Inferior parietal cortex (tissue), 1 donor: ENCODE measurements at regions not wholly inside any gene's neighbourhood (a gene's known extent, or its start where the extent isn't known, plus 50 kb on each side); places are given as distances from the start of the nearest gene placed in this dataset.

Source experiments
- DNase-seq: peaks from one replicate; pipeline ENCODE4 v3.0.0-alpha.2; 2016; ENCODE audit errors: extremely low spot score

DNA sequence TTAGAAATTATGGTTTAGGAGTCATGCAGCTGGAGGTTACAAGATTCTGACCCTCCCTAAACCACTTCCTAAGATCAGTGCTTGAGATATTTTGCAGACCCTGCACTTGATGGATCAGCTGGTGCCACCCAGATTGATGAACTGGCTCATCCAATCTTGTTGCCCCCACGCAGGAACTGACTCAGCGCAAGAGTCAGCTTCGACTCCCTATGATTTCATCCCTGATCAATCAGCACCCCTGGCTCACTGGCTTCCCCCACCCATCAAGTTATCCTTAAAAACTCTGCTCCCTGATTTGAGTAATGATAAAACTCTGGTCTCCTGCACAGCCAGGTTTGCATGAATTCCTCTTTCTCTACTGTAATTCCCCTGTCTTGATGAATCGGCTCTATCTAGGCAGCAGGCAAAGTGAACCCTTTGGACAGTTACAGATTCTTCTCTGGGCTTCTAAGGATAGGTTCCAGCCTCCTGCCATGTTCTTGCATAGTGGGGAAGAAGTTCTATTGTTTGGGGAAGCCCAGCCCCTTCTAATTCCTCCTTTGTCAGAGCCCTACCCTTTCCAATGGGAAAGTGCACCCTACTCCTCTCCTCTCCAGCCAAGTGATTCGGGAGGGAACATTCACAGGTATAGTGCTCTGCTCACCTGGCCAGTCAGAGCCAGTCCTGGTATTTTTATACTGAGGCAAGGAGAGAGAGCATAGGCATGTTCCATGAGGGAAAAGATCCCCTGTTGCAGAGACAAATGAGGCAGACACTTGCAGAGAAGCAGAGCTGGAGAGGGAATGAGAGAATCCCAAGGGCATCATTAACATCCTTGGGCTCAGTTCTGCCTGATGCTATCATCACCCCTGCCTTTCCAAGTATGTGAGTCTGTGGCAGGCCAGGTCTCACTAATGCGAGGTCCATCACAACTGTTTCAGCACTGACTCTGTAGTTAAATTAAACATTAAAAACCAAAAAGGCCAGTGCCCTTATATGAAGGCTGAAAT lies 224.4 kb upstream of the GALNT17 start:
- no peak for DNase-seq

DNA sequence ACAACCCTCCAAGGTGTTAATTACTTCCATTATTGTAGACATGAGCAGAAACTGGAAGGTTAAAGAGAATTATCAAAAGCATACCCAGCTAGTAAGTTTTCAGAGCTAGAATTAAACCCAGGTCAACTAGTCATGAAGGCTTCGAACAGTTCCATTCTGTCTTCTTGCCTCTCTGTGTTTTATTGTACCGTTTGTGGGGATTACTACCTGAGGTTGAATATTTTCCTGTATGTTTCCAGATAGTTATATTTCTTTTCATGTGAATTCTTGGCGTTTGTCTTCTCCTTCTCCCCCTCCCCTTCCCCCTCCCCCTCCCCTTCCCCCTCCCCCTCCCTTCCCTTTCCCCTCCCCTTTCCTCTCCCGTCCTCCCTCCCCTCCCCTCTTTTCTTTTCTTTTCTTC lies 218.0 kb upstream of the GALNT17 start:
- DNase-seq: no peak

DNA sequence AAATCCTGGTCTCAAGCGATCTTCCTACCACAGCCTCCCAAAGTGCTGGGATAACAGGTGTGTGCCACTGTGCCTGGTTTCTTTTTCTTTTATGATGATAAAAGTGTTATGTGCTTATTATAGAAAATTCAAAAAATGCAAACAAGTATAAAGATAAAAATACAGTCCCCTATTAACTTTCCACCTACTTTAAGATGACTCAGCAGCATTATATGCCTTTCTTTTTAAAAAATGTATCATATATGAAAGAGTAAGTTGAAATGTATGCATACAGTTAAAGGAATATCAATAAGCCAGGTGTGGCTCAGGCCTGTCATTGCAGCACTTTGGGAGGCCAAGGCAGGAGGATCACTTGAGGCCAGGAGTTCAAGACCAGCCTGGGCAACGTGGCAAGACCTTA lies 216.9 kb upstream of the GALNT17 start:
- no peak for DNase-seq

DNA sequence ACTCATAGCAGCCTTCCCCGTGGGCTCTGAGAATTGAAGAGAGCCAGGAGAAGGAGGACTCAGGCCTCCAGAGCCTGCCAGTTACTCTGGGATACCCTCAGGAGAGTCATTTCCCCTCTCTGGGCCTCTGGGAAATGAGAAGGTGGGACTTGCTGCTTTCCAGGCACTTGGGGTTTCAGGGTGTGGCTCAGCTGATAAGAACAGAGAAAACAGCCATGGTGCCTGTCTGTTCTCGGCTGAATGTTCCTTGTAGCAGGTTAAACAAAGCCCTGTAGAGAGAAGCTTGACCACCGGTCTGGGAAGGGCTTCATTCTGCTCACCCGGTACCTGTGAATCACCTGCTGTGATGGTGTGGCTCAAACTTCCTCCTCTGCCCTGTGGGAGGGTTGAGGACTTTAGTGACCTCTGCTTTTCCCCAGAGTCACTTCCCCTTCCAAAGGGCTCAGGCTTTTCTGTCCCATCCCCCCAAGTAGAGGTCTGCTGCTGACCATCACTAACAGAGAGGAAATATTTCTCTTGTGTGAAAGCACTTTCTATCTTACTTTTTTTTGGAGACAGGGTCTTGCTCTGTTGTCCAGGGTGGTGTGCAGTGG lies 212.4 kb upstream of the GALNT17 start:
- no peak for DNase-seq

DNA sequence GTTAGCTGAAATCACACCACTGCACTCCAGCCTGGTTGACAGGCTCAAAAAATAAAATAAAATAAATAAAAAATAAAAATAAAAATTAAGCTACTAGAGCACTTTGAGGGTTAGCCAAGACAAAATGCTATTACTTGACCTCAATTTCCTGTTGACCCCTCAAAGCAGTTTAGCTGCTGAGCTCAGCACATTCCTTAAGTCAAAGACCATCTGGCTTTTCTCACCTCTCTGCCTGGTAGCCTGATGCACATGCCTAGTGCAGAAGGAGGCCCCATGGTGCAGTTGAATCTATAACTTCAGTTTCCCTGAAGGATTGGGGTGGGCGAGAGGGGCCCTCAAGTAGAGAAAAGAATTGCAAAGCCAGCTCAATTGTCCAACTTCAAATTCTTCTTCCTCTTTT lies 211.1 kb upstream of the GALNT17 start:
- no peak for DNase-seq

DNA sequence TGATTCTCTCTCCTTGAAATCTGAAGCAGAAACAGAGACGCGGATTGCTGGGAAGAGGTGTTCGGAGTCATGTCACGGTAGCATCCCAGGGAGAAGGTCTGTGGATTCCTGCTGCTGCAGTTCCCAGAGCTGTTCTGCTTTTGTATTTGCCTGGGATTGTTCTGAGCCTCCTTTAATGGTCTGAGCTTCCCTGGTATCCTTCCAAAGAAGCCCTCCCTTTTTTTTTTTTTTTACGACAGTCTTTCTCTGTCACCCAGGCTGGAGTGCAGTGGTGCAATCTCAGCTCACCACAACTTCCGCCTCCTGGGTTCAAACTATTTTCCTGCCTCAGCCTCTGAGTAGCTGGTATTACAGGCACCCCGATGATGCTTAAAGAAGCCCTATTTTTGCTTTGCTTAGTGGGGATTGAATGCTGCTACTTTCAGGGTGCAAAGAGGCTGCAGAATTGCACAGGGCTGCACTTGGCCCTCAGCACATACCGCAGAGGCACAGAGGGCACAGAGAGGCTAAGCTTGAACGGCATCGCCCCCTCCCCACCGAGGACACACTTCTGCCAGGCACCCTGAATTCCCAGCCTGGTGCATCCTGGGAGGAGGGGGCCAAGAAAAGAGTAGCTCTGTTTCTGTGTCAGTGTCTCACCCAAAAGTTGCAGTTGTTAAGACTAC lies 208.6 kb upstream of the GALNT17 start:
- no peak for DNase-seq

DNA sequence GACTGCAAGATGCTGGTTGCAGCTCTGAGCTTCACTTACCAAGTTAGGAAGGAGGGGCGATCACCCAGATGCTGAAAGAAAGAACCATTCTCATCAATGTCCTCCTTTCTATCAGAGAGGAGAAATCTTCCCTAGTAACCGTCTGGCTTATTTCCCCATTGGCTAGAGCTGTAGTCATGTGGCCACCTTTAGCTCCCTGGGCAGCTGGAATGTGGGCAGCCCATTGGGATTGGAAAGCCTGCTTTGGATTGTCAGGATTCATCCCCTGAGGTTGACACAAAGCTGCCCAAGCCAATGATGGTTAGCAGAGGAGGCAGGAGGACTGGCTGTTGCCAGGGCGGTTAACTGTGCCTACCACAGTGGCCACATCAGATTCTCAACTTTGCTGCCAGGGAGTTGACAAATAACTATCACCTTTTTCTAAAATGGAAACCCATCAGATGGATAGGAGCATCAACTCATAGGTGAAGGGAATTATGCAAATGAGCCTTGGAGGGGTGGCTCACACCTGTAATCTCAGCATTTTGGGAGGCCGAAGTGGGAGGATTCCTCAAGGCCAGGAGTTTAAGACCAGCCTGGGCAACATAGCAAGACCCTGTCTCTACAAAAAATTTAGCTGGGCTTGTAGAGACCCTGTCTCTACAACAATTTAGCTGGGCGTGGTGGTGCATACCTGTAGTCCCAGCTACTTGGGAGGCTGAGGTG lies 206.4 kb upstream of the GALNT17 start:
- DNase-seq: no peak

DNA sequence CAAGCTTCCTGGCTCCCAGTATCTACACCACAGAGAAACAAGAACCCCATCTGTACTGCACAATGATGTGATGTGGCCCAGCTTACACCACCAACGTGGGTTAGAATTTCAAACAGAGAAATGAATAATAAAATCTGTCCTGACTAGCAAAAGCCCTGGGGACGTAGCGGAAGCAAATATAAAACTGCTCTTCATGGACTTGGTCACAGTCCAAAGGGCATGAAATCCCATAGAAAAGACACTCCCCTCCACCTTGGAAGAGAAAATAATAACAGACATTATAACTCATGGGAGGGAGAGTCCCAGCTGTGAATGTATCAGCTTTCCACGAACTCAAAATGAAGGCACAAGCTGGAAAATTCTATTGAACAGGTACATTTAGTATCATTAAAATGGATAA lies 205.3 kb upstream of the GALNT17 start:
- no peak for DNase-seq

DNA sequence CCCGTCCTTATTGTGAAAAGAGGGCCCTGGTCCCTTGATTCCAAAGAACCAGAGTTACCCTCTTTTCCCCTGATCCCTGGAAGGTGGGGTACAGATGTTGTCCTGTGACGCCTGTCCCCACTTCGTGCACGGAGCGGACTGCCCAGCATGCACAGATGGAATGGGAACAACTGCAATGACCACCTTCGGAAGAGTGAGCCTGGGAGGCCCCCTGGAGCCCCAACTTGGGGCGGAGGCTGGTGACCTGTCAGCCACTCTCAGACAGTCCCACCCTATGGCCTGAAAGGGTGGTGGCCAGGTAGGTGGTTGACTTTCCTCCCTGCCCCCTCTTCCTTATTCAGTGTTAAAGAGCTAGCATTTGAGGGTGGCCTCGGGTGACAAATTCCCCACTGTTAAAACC lies 196.6 kb upstream of the GALNT17 start:
- DNase-seq: no peak

DNA sequence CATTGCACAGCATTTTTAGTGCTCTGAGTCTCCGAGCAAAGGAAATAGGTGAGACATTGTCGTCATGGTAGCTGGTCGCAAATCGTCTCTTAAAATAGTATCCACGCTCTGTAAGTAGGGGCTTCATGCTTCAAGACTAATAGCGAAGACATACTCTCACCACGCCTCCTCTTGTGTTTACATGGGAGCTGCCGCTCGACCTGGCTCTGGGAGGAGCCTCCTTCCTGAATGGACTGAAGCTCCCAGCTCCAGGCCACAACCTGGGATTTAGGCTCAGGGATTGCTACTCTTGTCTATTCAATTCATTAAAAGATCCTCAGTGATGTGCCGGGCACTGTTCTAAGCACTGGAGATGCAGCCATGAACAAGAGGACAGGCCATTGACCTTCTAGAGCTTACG lies 196.1 kb upstream of the GALNT17 start:
- DNase-seq: no peak

DNA sequence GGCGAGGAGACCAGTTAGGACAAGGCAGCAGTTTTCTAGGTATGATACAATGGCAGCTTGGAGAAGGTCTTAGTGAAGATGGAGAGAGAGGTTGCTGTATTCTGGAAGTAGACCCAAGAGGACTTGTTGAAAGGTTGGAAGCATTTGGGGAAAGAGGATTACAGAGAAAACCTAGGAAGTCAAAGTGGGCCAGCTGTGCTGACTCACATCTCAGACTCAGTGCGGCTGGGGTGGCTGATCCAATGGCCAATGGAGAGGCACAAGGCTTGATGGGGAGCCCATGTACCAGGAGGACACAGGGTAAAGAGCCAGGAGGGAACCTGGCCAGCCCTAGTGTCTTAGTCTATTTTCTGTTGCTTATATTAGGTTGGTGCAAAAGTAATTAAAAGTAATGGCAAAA lies 194.5 kb upstream of the GALNT17 start:
- DNase-seq: no peak

DNA sequence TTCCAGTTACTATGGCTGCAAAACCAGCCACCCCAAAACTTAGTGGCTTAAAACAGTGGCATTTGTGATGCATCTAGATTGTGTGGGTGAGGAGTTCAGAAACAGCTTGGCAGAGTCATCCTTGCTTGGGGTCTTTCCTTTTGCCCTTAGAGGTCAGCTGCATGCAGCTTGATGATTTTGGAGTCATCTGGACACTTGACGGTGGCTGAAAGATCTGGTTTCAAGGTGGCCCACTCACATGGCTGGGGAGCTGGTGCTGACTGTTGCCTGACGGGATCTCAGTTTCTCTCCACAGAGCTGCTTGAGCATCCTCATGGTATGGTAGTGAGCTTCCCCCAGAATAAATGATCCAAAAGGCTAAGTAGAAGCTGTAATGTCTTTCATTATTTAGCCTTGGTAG lies 191.3 kb upstream of the GALNT17 start:
- DNase-seq: no peak

DNA sequence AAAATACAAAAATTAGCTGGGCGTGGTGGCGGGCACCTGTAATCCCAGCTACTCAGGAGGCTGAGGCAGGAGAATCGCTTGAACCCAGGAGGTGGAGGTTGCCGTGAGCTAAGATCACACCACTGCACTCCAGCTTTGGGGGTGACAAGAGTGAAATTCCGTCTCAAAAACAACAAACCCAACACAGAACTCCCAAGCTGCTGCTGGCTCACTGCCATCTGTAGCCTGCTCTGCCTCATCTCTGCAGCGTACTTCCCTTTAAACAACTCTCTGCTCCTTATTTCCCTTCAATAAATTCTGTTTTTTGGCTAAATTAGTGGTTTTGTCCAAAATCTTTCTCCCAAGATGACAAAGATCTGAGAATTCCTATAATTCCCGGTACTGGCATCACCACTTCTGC lies 189.2 kb upstream of the GALNT17 start:
- no peak for DNase-seq

DNA sequence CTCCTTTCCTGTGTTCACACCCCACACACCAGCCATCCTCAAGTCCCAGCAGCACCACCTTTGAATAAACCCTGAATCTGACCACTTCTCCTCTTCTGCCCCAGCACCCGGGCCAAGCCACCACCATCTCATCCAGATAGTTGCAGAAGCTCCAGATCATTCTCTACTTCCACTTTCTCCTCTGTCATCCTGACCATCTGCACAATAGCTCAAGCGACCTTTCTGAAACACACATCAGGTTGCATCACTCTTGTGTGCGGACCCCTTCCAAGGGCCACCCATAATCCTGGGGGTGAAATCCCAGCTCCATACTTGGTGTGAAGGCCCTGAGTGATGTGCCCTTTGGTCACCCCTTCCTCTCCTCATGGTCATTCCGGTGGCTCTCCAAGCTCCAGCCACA lies 187.4 kb upstream of the GALNT17 start:
- DNase-seq: no peak

DNA sequence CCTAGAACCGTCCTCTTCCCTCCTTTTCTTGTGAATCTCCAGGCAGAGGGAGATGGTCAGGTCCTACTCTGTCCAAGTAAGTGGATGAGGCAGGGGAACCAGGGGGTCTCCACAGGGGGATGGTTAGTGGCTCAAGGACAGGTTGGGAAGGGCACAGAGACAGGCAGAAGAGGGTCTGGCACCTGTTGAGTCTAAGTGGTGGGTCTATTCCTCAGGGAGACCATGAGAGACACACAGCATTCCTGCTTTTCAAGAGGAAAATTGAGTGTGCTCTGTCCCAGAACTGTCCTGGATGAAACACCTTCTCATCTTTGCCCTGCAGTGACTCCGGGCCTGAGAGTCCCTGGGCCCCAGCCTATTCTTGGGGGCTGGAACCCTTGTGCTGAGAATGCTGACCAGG lies 184.8 kb upstream of the GALNT17 start:
- no peak for DNase-seq

DNA sequence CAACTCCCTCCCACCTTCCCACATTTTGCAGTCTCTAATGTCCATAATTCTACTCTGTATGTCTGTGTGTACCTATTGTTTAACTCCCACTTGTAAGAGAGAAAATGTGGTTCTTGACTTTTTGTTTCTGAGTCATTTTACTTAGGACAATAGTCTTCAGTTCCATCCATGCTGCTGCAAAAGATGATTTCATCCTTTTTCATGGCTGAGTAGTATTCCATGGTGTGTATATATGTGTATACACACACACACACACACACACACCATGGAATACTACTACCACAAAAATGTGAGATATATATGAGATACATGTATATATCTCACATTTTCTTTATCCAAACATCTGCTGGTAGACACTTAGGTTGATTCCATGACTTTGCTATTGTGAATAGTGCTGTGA lies 182.1 kb upstream of the GALNT17 start:
- no peak for DNase-seq

DNA sequence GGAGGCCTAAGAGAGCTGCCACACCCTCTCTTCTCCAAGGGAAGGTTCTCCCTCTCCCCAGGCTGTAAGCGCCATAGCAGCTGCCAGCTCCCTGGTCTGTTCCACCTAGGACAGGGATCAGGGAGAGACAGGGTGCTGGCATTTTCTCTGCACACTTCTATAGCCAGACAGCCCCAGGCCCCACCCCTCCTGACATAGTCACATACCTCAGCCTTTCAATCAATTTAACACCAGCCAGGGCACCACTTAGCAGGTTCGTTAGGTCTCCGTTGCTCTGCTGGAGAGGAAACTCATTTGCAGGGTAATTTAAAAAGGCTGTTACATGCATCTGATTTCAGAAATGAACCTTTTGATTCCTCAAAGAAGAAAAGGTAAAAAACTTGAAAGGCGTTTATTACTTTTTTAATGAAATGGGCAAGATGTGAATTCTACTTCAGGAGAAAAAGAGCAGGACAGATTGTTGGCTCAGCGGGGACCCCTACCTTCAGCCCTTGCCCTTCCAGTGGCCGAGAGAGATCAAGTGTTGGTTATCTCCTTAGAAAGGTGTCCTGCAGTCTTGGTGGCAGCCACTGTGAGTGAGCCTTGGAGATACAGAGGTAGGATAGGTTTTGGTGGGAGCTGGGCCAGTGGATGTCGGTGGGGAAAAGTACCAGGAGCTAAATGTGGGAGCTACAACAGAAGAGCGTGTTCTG lies 180.5 kb upstream of the GALNT17 start:
- no peak for DNase-seq

DNA sequence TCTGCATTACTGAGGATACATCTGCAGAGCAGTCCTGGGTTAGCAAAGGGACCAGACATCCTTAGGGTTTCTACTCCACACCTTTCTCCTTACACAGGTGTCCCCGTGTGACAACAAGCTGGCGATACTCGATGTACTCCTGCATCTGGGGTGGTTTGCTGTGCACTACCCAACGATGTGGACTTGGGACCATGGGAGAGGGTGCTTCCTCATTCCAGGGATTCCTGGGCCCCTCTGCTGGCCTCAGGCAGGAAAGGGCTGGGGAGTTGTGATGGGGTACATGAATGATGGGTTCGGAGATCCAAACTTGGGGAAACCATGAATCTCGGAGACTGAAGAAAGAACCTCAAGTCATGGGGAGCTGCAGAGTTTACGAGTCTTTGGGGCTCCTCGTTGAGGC lies 179.6 kb upstream of the GALNT17 start:
- DNase-seq: no peak

DNA sequence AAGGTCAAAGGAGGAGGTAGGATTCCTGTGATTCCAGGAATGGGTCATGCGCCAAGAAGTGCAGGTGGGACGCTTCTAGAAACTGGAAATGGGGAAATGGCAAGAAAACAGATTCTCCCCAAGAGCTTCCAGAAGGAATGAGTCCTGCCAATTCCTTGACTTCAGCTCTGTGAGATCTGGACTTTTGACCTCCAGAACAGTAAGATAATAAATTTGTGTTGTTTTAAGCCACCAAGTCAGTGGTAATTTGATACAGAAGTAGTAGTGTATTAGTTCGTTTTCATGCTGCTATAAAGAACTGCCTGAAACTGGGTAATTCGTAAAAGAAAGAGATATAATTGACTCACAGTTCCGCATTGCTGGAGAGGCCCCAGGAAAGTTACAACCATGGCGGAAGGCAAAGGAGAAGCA lies 178.6 kb upstream of the GALNT17 start:
- DNase-seq: no peak

DNA sequence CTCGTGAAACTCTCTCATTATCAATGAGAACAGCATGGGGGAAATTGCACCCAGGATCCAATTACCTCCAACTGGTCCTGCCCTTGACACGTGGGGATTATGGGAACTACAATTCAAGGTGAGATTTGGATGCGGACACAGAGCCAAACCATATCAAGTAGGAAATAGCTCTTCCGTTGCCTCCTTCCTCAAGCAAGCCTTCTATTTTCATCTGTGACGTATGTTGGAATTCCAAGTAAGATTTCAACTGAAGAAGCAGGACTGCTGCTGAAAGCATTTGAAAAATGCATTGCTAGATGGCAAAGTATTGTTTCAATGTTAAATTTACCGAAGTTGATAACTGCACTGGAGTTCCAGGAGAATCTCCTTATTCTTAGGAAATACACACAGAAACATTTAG lies 178.1 kb upstream of the GALNT17 start:
- no peak for DNase-seq

DNA sequence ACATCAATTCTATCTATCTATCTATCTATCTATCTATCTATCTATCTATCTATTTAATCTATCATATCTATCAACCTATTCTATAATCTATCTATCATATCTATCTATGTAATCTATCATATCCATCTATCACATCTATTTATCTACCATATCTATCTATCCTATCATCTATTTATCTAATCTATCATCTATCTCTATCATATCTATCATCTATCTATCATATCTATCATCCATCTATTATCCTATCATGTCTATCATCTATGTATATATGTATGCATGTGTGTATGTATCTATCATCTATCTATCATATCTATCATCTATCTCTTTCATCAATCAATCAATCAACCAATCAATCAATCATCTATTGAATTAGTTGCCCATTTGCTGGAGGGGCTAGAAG lies 159.3 kb upstream of the GALNT17 start:
- DNase-seq: no peak

DNA sequence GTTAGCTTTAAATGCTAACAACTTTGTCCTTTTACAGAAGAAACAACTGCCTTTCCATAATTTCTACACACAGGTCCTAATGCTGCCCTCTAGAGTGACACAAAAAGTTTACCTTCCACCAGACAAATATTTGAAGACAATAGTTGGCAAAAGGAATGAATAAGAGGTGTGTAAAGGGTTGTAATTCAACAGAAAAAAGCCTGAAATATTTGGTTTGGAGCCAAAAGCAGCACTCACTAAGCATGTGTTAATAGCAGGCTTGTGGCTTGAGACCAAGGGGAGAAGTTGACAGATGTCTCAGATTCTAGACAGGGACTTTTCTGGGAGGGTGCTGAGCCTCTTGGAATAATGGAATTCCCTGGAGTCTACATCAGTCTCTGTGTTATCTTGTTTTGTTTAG lies 156.2 kb upstream of the GALNT17 start:
- DNase-seq: no peak
